Calu3 (cell line): ENCODE measurements at regions not wholly inside any gene's neighbourhood (a gene's known extent, or its start where the extent isn't known, plus 50 kb on each side); places are given as distances from the start of the nearest gene placed in this dataset.

Experiments
- BruUV-seq: library from RNA; stranded (reverse); fragments of 400-500 nt; replicated peaks from 2 replicates; lab custom pipeline; 2021; lab: Mats Ljungman, UMichigan
- CTCF ChIA-PET: fragments of 300-600 bp; sonication (Branson Sonifier 250); formaldehyde crosslinking; loops from one replicate; lab custom pipeline; 2022; ENCODE audit warnings: antibody characterized with exemption; lab: Charles Lee
- DNase-seq: peaks from one replicate; pipeline ENCODE4 v3.0.0; 2022
- H3K27ac Mint-ChIP-seq: one replicate; pipeline ENCODE4 v1.8.0; 2022; ENCODE audit warnings: mixed read lengths; ENCODE audit not compliant: unreplicated experiment
- H3K27me3 Mint-ChIP-seq: one replicate; pipeline ENCODE4 v1.8.0; 2022; ENCODE audit warnings: mixed read lengths; ENCODE audit not compliant: unreplicated experiment
- H3K36me3 Mint-ChIP-seq: one replicate; pipeline ENCODE4 v1.8.0; 2022; ENCODE audit warnings: mild to moderate bottlenecking, moderate library complexity, mixed read lengths; ENCODE audit not compliant: insufficient read depth, unreplicated experiment
- H3K4me1 Mint-ChIP-seq: one replicate; pipeline ENCODE4 v1.8.0; 2022; ENCODE audit warnings: mild to moderate bottlenecking, low read depth, mixed read lengths; ENCODE audit not compliant: unreplicated experiment
- H3K4me3 Mint-ChIP-seq: one replicate; pipeline ENCODE4 v1.8.0; 2022; ENCODE audit warnings: mild to moderate bottlenecking, low read depth, moderate library complexity, mixed read lengths; ENCODE audit not compliant: unreplicated experiment
- H3K9me3 Mint-ChIP-seq: one replicate; pipeline ENCODE4 v1.8.0; 2022; ENCODE audit warnings: low read depth, mixed read lengths; ENCODE audit not compliant: unreplicated experiment
- CTCF ChIP-seq: fragments of 200-600 bp; IDR thresholded peaks from one replicate; pipeline ENCODE4 v1.8.0; 2022; ENCODE audit warnings: antibody characterized with exemption; ENCODE audit not compliant: unreplicated experiment
- intact Hi-C: fragments of 100-400 bp; cut with micrococcal nuclease; formaldehyde crosslinking; loops from one replicate; pipeline ENCODE4 v1.10.0; 2022; ENCODE audit not compliant: unreplicated experiment

- H3K27me3 Mint-ChIP-seq: peaks cover 62% of the 10 kb centered on the region
- no peak for DNase-seq
- H3K4me3 Mint-ChIP-seq: no peak overlapping the region
- no peaks in the 10 kb centered on the region for H3K36me3 Mint-ChIP-seq
- no peak overlapping the region for H3K27ac Mint-ChIP-seq
- intact Hi-C loops: loop anchor here (10.0 kb wide), 1 partner anchor 252 kb away; the partner anchor contains the start of gene ITGA8
- no peak for TF ChIP-seq CTCF
- CTCF ChIA-PET: no interaction called here
- H3K4me1 Mint-ChIP-seq: no peaks in the 10 kb centered on the region
- BruUV-seq: no TSS peak
- H3K9me3 Mint-ChIP-seq: no peaks in the 10 kb centered on the region
Observed at GRCh38 chr10:15462253-15462897, 91.3 kb upstream of the FAM171A1 start.

- H3K36me3 Mint-ChIP-seq: no peaks in the 10 kb centered on the region
- intact Hi-C loops: loop anchor here (10.0 kb wide), 1 partner anchor 253 kb away; the partner anchor contains the start of gene ITGA8
- no peak overlapping the region for H3K27ac Mint-ChIP-seq
- no TSS peak for BruUV-seq
- H3K27me3 Mint-ChIP-seq: peaks cover 53% of the 10 kb centered on the region
- H3K9me3 Mint-ChIP-seq: peaks cover 4% of the 10 kb centered on the region
- peak; percentile 27 for DNase-seq
- H3K4me3 Mint-ChIP-seq: no peak overlapping the region
- CTCF ChIA-PET: no interaction called here
- TF ChIP-seq CTCF: no peak
- H3K4me1 Mint-ChIP-seq: no peaks in the 10 kb centered on the region
Observed at GRCh38 chr10:15461353-15462108, 90.4 kb upstream of the FAM171A1 start.

- no peak overlapping the region for H3K27ac Mint-ChIP-seq
- no peak overlapping the region for H3K4me3 Mint-ChIP-seq
- DNase-seq: no peak
- H3K9me3 Mint-ChIP-seq: peaks cover 4% of the 10 kb centered on the region
- no peak for TF ChIP-seq CTCF
- CTCF ChIA-PET: no interaction called here
- peaks cover 52% of the 10 kb centered on the region for H3K27me3 Mint-ChIP-seq
- intact Hi-C loops: loop anchor here (10.0 kb wide), 1 partner anchor 254 kb away; the partner anchor contains the start of gene ITGA8
- no peaks in the 10 kb centered on the region for H3K4me1 Mint-ChIP-seq
- BruUV-seq: no TSS peak
- H3K36me3 Mint-ChIP-seq: no peaks in the 10 kb centered on the region
Observed at GRCh38 chr10:15460661-15461060, 89.6 kb upstream of the FAM171A1 start.

GRCh38 chr10:15459218-15459617 lies 88.1 kb upstream of the FAM171A1 start:
- Mint-ChIP-seq H3K9me3 (peaks cover 4% of the 10 kb centered on the region), H3K4me1 (no peaks in the 10 kb centered on the region), H3K36me3 (no peaks in the 10 kb centered on the region), H3K27ac (no peak overlapping the region), H3K27me3 (peaks cover 45% of the 10 kb centered on the region), H3K4me3 (no peak overlapping the region)
- intact Hi-C loops: no loop called here
- CTCF ChIA-PET: no interaction called here
- TF ChIP-seq CTCF: no peak
- no peak for DNase-seq
- BruUV-seq: no TSS peak
